A549 (cell line): ENCODE measurements at regions not wholly inside any gene's neighbourhood (a gene's known extent, or its start where the extent isn't known, plus 50 kb on each side); places are given as distances from the start of the nearest gene placed in this dataset.

Experiments
- ATAC-seq, 2 experiments: fragments of 200-7000 bp in 1 of 2; fragments of >200 bp in 1 of 2; cut with Nextera tagmentation in 1 of 2; cut with Tn5 transposase in 1 of 2; 3 replicates each; pipeline versions ENCODE4 v1.8.0 to v1.9.1; 2018 to 2020; ENCODE audit warnings: mild to moderate bottlenecking in 1 of 2, moderate library complexity in 1 of 2
- CTCF ChIA-PET: fragments of 300-600 bp; sonication (Branson Sonifier 250); formaldehyde crosslinking; extraction: SDS; loops from one replicate; lab custom pipeline; 2021; ENCODE audit warnings: antibody characterized with exemption, inconsistent platforms; lab: Yijun Ruan, JAX
- POLR2A ChIA-PET: fragments of 350-600 bp; formaldehyde crosslinking; extraction: SDS; loops from one replicate; lab custom pipeline; 2021; ENCODE audit warnings: antibody characterized with exemption, inconsistent platforms; lab: Yijun Ruan, JAX
- DNase-seq, 2 experiments: peaks; one replicate each; pipeline versions ENCODE4 v3.0.0 to v3.0.0-alpha.2; 2011 to 2016; ENCODE audit warnings: low read depth in 1 of 2, low spot score in 1 of 2
- FAIRE-seq: peaks from 2 replicates; lab custom pipeline; 2011; peaks lifted over from hg19 to GRCh38; lab: Jason Lieb, UNC
- H3K27ac ChIP-seq, 2 experiments: fragments of >200 bp; sonication (Bioruptor Twin); formaldehyde crosslinking; 3 replicates each; pipeline ENCODE4 v1.5.1; 2016 to 2017
- H3K4me1 ChIP-seq: fragments of >200 bp; sonication (Bioruptor Twin); formaldehyde crosslinking; 3 replicates; pipeline ENCODE4 v1.6.1; 2016
- H3K4me2 ChIP-seq: fragments of >200 bp; sonication (Bioruptor Twin); formaldehyde crosslinking; 3 replicates; pipeline ENCODE4 v1.6.1; 2016
- H3K4me3 ChIP-seq: fragments of >200 bp; sonication (Bioruptor Twin); formaldehyde crosslinking; 3 replicates; pipeline ENCODE4 v1.5.1; 2016
- H3K9me3 ChIP-seq: fragments of >200 bp; sonication (Bioruptor Twin); formaldehyde crosslinking; 3 replicates; pipeline ENCODE4 v1.6.1; 2016
- CEBPB ChIP-seq, 2 experiments: fragments of >200 bp in 1 of 2; sonication (Bioruptor Twin) in 1 of 2; formaldehyde crosslinking in 1 of 2; IDR thresholded peaks; 2 replicates each; pipeline ENCODE4 v1.6.1; 2012 to 2016
- CHD2 ChIP-seq: fragments of 150-350 bp; IDR thresholded peaks from 2 replicates; pipeline ENCODE4 v1.6.1; 2014; ENCODE audit warnings: low read length; ENCODE audit not compliant: partially characterized antibody
- CHD4 ChIP-seq: fragments of 200-600 bp; sonication (generic); IDR thresholded peaks from 2 replicates; pipeline ENCODE4 v1.6.1; 2016; ENCODE audit warnings: antibody characterized with exemption, mild to moderate bottlenecking, borderline replicate concordance
- EHF ChIP-seq: fragments of 250-450 bp; sonication (Bioruptor Pico); IDR thresholded peaks from 2 replicates; pipeline ENCODE4 v1.5.0; 2020; ENCODE audit warnings: mild to moderate bottlenecking
- EHMT2 ChIP-seq: fragments of 200-600 bp; sonication (generic); IDR thresholded peaks from 2 replicates; pipeline ENCODE4 v1.6.1; 2016; ENCODE audit warnings: antibody characterized with exemption, low read depth, mild to moderate bottlenecking, moderate library complexity
- FOSL2 ChIP-seq, 2 experiments: fragments of 450-650 bp in 1 of 2; fragments of >200 bp in 1 of 2; sonication (Bioruptor Twin) in 1 of 2; formaldehyde crosslinking; IDR thresholded peaks; 2 replicates each; pipeline versions ENCODE4 v1.5.0 to v1.6.1; 2016 to 2020; ENCODE audit warnings: mild to moderate bottlenecking in 1 of 2, moderate library complexity in 1 of 2
- GATA3 ChIP-seq: IDR thresholded peaks from 2 replicates; pipeline ENCODE4 v1.6.1; 2012; ENCODE audit warnings: borderline replicate concordance
- HES2 ChIP-seq: fragments of >200 bp; sonication (Bioruptor Twin); formaldehyde crosslinking; IDR thresholded peaks from 2 replicates; pipeline ENCODE4 v1.6.1; 2016
- HMGXB4 ChIP-seq: fragments of 250-450 bp; sonication (Bioruptor Pico); IDR thresholded peaks from 2 replicates; pipeline ENCODE4 v1.5.0; 2021; ENCODE audit warnings: mild to moderate bottlenecking, moderate library complexity, borderline replicate concordance
- HOXA7 ChIP-seq: fragments of 250-450 bp; sonication (Bioruptor Pico); IDR thresholded peaks from 2 replicates; pipeline ENCODE4 v1.5.0; 2020; ENCODE audit warnings: mild to moderate bottlenecking, moderate library complexity
- HOXB5 ChIP-seq: fragments of 250-450 bp; sonication (Bioruptor Pico); IDR thresholded peaks from 2 replicates; pipeline ENCODE4 v1.5.0; 2020; ENCODE audit warnings: mild to moderate bottlenecking, moderate library complexity
- MAFK ChIP-seq: fragments of 450-650 bp; IDR thresholded peaks from 2 replicates; pipeline ENCODE4 v1.6.1; 2014; ENCODE audit not compliant: partially characterized antibody
- MAZ ChIP-seq: fragments of 150-350 bp; IDR thresholded peaks from 2 replicates; pipeline ENCODE4 v1.6.1; 2014; ENCODE audit warnings: antibody characterized with exemption, low read depth, low read length, borderline replicate concordance
- NR3C1 ChIP-seq: fragments of >200 bp; sonication (Bioruptor Twin); formaldehyde crosslinking; IDR thresholded peaks from 3 replicates; pipeline ENCODE4 v1.6.1; 2017
- PBX3 ChIP-seq: IDR thresholded peaks from 2 replicates; pipeline ENCODE4 v1.6.1; 2012
- POLR2AphosphoS2 ChIP-seq: conservative IDR thresholded peaks from 2 replicates; pipeline ENCODE4 v1.6.1; 2012; ENCODE audit warnings: low read length, improper control_type of control experiment, inconsistent platforms
- RAD21 ChIP-seq, 2 experiments: fragments of >200 bp in 1 of 2; sonication (Bioruptor Twin) in 1 of 2; formaldehyde crosslinking in 1 of 2; IDR thresholded peaks in 1 of 2; conservative IDR thresholded peaks in 1 of 2; 2 replicates in 1 of 2; 3 replicates in 1 of 2; pipeline ENCODE4 v1.6.1; 2012 to 2018; ENCODE audit warnings: inconsistent platforms in 1 of 2
- RFX5 ChIP-seq: fragments of 450-650 bp; IDR thresholded peaks from 2 replicates; pipeline ENCODE4 v1.7.1; 2014; ENCODE audit warnings: antibody characterized with exemption, mild to moderate bottlenecking, moderate library complexity
- SMC3 ChIP-seq: fragments of >200 bp; sonication (Bioruptor Twin); formaldehyde crosslinking; IDR thresholded peaks from 3 replicates; pipeline ENCODE4 v1.6.1; 2018; ENCODE audit warnings: inconsistent platforms
- TFCP2L1 ChIP-seq: fragments of 250-450 bp; sonication (Bioruptor Pico); IDR thresholded peaks from 2 replicates; pipeline ENCODE4 v1.5.0; 2021; ENCODE audit warnings: mild to moderate bottlenecking
- TP53 ChIP-seq: fragments of 250-450 bp; sonication (Bioruptor Pico); IDR thresholded peaks from 2 replicates; pipeline ENCODE4 v1.5.0; 2021; ENCODE audit warnings: mild to moderate bottlenecking, moderate library complexity
- ZC3H11A ChIP-seq: fragments of 450-650 bp; IDR thresholded peaks from 2 replicates; pipeline ENCODE4 v1.6.1; 2014; ENCODE audit warnings: antibody characterized with exemption, mild to moderate bottlenecking
- ZFP36 ChIP-seq: fragments of 450-650 bp; IDR thresholded peaks from 2 replicates; pipeline ENCODE4 v1.6.1; 2014; ENCODE audit warnings: borderline replicate concordance; ENCODE audit not compliant: partially characterized antibody
- WGBS: methylation state at CpG from one replicate; pipeline ENCODE4 v1.1.6; 2017; ENCODE audit errors: missing lambda C conversion rate; 5-methylcytosine and 5-hydroxymethylcytosine counted together
- TF ChIP-seq, protein P1 (sequence below): fragments of 200-600 bp; sonication (generic); IDR thresholded peaks from 2 replicates; pipeline ENCODE4 v1.6.1; 2016; ENCODE audit warnings: antibody characterized with exemption, mild to moderate bottlenecking, moderate library complexity
- TF ChIP-seq, protein P2 (sequence below): IDR thresholded peaks from 2 replicates; pipeline ENCODE4 v1.6.1; 2012
- TF ChIP-seq, protein P3 (sequence below): fragments of 450-650 bp; IDR thresholded peaks from 2 replicates; pipeline ENCODE4 v1.6.1; 2014; ENCODE audit warnings: antibody characterized with exemption

- TF ChIP-seq MAZ (no peak), CHD2 (no peak)
Measured at GRCh38 chr6:11449408-11449807, 88.1 kb upstream of the TMEM170B start (continued).

DNA sequence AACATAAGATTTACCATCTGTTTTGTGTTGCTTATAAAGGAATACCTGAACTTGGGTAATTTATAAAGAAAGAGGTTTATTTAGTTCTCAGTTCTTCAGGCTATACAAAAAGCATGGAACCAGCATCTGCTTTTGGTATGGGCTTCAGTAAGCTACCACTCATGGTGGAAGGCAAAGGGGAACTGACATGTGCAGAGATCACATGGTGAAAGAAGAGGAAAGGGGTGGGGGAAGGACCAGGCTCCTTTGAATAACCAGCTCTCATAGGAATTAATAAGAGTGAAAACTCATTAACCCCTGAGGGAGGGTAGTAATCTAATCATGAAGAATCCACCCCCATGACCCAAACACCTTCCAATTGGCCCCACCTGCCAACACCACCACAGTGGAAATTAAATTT, 89.5 kb upstream of the TMEM170B start:
- TF ChIP-seq, protein P1, sequence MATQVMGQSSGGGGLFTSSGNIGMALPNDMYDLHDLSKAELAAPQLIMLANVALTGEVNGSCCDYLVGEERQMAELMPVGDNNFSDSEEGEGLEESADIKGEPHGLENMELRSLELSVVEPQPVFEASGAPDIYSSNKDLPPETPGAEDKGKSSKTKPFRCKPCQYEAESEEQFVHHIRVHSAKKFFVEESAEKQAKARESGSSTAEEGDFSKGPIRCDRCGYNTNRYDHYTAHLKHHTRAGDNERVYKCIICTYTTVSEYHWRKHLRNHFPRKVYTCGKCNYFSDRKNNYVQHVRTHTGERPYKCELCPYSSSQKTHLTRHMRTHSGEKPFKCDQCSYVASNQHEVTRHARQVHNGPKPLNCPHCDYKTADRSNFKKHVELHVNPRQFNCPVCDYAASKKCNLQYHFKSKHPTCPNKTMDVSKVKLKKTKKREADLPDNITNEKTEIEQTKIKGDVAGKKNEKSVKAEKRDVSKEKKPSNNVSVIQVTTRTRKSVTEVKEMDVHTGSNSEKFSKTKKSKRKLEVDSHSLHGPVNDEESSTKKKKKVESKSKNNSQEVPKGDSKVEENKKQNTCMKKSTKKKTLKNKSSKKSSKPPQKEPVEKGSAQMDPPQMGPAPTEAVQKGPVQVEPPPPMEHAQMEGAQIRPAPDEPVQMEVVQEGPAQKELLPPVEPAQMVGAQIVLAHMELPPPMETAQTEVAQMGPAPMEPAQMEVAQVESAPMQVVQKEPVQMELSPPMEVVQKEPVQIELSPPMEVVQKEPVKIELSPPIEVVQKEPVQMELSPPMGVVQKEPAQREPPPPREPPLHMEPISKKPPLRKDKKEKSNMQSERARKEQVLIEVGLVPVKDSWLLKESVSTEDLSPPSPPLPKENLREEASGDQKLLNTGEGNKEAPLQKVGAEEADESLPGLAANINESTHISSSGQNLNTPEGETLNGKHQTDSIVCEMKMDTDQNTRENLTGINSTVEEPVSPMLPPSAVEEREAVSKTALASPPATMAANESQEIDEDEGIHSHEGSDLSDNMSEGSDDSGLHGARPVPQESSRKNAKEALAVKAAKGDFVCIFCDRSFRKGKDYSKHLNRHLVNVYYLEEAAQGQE, result no peak
- TF ChIP-seq GATA3, result no peak
- TF ChIP-seq POLR2AphosphoS2, result no peak
- no peak for TF ChIP-seq HES2
- TF ChIP-seq FOSL2 (IDR thresholded peaks at IDR 0.05), result no peak
- no peak for TF ChIP-seq FOSL2 (CRISPR knock-in tag; IDR thresholded peaks at IDR 0.05)
- no peak for TF ChIP-seq ZC3H11A
- TF ChIP-seq CHD4, result no peak
- TF ChIP-seq RAD21 (conservative IDR thresholded peaks at IDR 0.05 in 1 of 2, IDR thresholded peaks at IDR 0.05 in 1 of 2), result no peak
- no peak for TF ChIP-seq NR3C1
- TF ChIP-seq, protein P2, sequence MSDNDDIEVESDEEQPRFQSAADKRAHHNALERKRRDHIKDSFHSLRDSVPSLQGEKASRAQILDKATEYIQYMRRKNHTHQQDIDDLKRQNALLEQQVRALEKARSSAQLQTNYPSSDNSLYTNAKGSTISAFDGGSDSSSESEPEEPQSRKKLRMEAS, result no peak
- TF ChIP-seq TFCP2L1, result no peak
- no peak for TF ChIP-seq HOXB5 (CRISPR knock-in tag)
- TF ChIP-seq MAZ, result no peak
- no peak for TF ChIP-seq EHMT2
- no peak for TF ChIP-seq SMC3
- TF ChIP-seq TP53 (CRISPR knock-in tag), result no peak
- TF ChIP-seq ZFP36, result no peak
- TF ChIP-seq PBX3, result no peak
- POLR2A ChIA-PET, result no interaction called here
- no peak overlapping the region for H3K4me2 ChIP-seq
- CTCF ChIA-PET, result interaction anchor here (1.3 kb wide), 1 partner anchor 9 kb away, joined by 3 read pairs; no protein-coding TSS in a partner anchor
- ATAC-seq, result no peak
- DNase-seq, result no peak
- H3K4me3 ChIP-seq, result no peak overlapping the region
- H3K4me1 ChIP-seq, result no peaks in the 10 kb centered on the region
- no peaks in the 10 kb centered on the region for H3K9me3 ChIP-seq
- no peak for FAIRE-seq
- no peak overlapping the region for H3K27ac ChIP-seq

DNA sequence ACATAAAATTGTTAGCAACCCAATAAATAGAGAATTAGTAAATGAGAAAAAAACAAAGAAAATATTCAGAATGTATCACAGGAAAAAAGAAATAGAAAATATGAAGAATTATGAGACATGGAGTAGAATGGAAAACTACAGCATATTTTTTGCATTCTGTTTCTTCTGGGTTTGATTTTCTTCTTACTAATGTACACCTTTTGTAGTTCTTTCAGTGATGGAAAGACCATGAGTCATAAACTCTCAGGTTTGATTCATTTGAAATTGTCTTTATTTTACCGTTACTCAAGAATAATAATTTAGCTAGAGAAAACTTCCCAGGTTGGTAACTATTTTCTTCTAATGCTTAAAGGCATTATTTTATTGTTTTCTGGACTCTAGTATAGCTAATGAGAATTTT, 90.3 kb upstream of the TMEM170B start:
- no peaks in the 10 kb centered on the region for H3K4me1 ChIP-seq
- H3K9me3 ChIP-seq, result no peaks in the 10 kb centered on the region
- WGBS, result 94% methylated on average over 1 of the region's 1 CpG
- no peak for ATAC-seq
- CTCF ChIA-PET, result interaction anchor here (1.3 kb wide), 1 partner anchor 8 kb away, joined by 3 read pairs; no protein-coding TSS in a partner anchor
- FAIRE-seq, result no peak
- H3K4me3 ChIP-seq, result no peak overlapping the region
- no peak for DNase-seq
- H3K27ac ChIP-seq, result no peak overlapping the region
- no peak overlapping the region for H3K4me2 ChIP-seq
- POLR2A ChIA-PET, result interaction anchor here (0.5 kb wide), 1 partner anchor 753 kb away, joined by 3 read pairs; no protein-coding TSS in a partner anchor
- no peak for TF ChIP-seq EHF (CRISPR knock-in tag)
- no peak for TF ChIP-seq MAFK
- no peak for TF ChIP-seq RAD21 (conservative IDR thresholded peaks at IDR 0.05 in 1 of 2, IDR thresholded peaks at IDR 0.05 in 1 of 2)
- no peak for TF ChIP-seq HMGXB4 (CRISPR knock-in tag)
- no peak for TF ChIP-seq POLR2AphosphoS2
- TF ChIP-seq HOXA7 (CRISPR knock-in tag), result no peak
- TF ChIP-seq RFX5, result no peak
- TF ChIP-seq PBX3, result no peak
- no peak for TF ChIP-seq NR3C1
- TF ChIP-seq GATA3, result no peak
- TF ChIP-seq CEBPB (IDR thresholded peaks at IDR 0.05), result no peak
- no peak for TF ChIP-seq EHMT2
- TF ChIP-seq, protein P3, sequence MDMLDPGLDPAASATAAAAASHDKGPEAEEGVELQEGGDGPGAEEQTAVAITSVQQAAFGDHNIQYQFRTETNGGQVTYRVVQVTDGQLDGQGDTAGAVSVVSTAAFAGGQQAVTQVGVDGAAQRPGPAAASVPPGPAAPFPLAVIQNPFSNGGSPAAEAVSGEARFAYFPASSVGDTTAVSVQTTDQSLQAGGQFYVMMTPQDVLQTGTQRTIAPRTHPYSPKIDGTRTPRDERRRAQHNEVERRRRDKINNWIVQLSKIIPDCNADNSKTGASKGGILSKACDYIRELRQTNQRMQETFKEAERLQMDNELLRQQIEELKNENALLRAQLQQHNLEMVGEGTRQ, result no peak
